OCI-LY7 (cell line): ENCODE measurements at regions not wholly inside any gene's neighbourhood (a gene's known extent, or its start where the extent isn't known, plus 50 kb on each side); places are given as distances from the start of the nearest gene placed in this dataset.

Source experiments
- EZH2phosphoT487 ChIP-seq: fragments of 200-600 bp; sonication (generic); IDR thresholded peaks from 2 replicates; pipeline ENCODE4 v1.6.1; 2018; ENCODE audit warnings: low read depth, borderline replicate concordance, mild to moderate bottlenecking, mixed run types, antibody characterized with exemption, low read length, moderate library complexity, mixed read lengths
- TF ChIP-seq, protein P1 (sequence below): fragments of 200-600 bp; sonication (generic); conservative IDR thresholded peaks from 2 replicates; pipeline ENCODE4 v1.5.1; 2014; ENCODE audit warnings: mild to moderate bottlenecking, antibody characterized with exemption, low read length, moderate library complexity, mixed read lengths

DNA sequence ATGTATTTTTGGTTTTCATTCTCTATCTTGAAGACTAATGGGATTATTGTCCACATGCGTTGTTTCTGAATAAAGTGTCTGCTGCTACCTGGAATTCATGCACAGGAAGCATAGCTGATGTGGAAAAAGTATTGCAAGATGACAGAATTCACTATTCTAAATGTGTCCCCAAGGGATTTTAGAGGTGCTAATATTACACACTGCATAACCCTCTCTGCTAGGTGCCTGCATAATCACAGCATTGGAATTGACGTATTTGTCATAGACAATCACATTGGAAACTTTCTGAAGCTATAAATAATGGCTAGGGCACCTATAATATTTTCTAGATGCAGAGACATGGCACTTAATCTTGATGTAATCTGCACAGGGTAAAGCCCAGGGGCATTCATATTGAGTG, 496.1 kb downstream of the JRKL start:
- no peak for TF ChIP-seq EZH2phosphoT487
- TF ChIP-seq, protein P1, sequence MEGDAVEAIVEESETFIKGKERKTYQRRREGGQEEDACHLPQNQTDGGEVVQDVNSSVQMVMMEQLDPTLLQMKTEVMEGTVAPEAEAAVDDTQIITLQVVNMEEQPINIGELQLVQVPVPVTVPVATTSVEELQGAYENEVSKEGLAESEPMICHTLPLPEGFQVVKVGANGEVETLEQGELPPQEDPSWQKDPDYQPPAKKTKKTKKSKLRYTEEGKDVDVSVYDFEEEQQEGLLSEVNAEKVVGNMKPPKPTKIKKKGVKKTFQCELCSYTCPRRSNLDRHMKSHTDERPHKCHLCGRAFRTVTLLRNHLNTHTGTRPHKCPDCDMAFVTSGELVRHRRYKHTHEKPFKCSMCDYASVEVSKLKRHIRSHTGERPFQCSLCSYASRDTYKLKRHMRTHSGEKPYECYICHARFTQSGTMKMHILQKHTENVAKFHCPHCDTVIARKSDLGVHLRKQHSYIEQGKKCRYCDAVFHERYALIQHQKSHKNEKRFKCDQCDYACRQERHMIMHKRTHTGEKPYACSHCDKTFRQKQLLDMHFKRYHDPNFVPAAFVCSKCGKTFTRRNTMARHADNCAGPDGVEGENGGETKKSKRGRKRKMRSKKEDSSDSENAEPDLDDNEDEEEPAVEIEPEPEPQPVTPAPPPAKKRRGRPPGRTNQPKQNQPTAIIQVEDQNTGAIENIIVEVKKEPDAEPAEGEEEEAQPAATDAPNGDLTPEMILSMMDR, result no peak
